Psoas muscle (tissue), 7 donors: ENCODE measurements at regions not wholly inside any gene's neighbourhood (a gene's known extent, or its start where the extent isn't known, plus 50 kb on each side); places are given as distances from the start of the nearest gene placed in this dataset.

Experiments used
- ATAC-seq, 4 donors: fragments of 200-7000 bp; cut with Tn5 transposase; one replicate each; pipeline ENCODE4 v1.9.1; 2020; ENCODE audit warnings: moderate library complexity in 3 of 4, mild to moderate bottlenecking in 2 of 4
- DNase-seq, 2 donors: peaks; one replicate each; pipeline ENCODE4 v3.0.0-alpha.2; 2020
- H3K27ac ChIP-seq: fragments of 200-600 bp; one replicate; pipeline ENCODE4 v1.8.0; 2022
- H3K27me3 ChIP-seq, 3 donors: fragments of 200-600 bp in 1 of 3; one replicate each; pipeline versions ENCODE4 v1.6.1 to v1.8.0; 2013 to 2022; ENCODE audit warnings: low read length in 2 of 3, mild to moderate bottlenecking in 2 of 3, moderate library complexity in 1 of 3; ENCODE audit not compliant: insufficient read depth in 3 of 3
- H3K36me3 ChIP-seq, 2 donors: fragments of 200-600 bp in 1 of 2; one replicate each; pipeline versions ENCODE4 v1.6.1 to v1.8.0; 2013 to 2022; ENCODE audit warnings: low read depth in 1 of 2, mild to moderate bottlenecking in 1 of 2, moderate library complexity in 1 of 2; ENCODE audit not compliant: insufficient read depth in 1 of 2
- H3K4me1 ChIP-seq: fragments of 200-600 bp; one replicate; pipeline ENCODE4 v1.8.0; 2022
- H3K4me3 ChIP-seq: fragments of 200-600 bp; one replicate; pipeline ENCODE4 v1.8.0; 2022; ENCODE audit warnings: mild to moderate bottlenecking
- H3K9me3 ChIP-seq: fragments of 200-600 bp; one replicate; pipeline ENCODE4 v1.8.0; 2022
- CTCF ChIP-seq: fragments of 200-600 bp; IDR thresholded peaks from one replicate; pipeline ENCODE4 v1.8.0; 2022; ENCODE audit warnings: antibody characterized with exemption
- WGBS, 3 donors: extraction: QIAGEN DNeasy Blood & Tissue Kit; methylation state at CpG; one replicate each; pipeline versions ENCODE4 v1.1.6 to v1.1.7; 2013; 5-methylcytosine and 5-hydroxymethylcytosine counted together
- intact Hi-C, 2 donors: fragments of 100-400 bp; cut with DNase I; formaldehyde crosslinking; loops; one replicate each; pipeline versions ENCODE4 v1.11.0 to v1.14.2; 2022
- donor health status: healthy with polysubstance abuse.
- donor health status: DM: no; HTN: no; CAD: no; lungs with moderate emphysema.
- donor health status: Bipolar disorder and iron deficiency.
- donor health status: healthy.
- donor health status: DM: yes; HTN: yes; CAD: no.
- donor health status: DM: no; HTN: no; CAD: no.
- donor health status: DM: yes; HTN: yes; CAD: no.

GRCh38 chr17:59503500-59503899 lies 61.9 kb upstream of the DHX40 start:
- intact Hi-C loops, result no loop called here
- Histone ChIP-seq H3K36me3 (no peaks in the 10 kb centered on the region), H3K9me3 (no peaks in the 10 kb centered on the region), H3K4me3 (no peak overlapping the region), H3K27ac (no peak overlapping the region), H3K4me1 (peaks cover 15% of the 10 kb centered on the region), H3K27me3 (no peaks in the 10 kb centered on the region)
- DNase-seq, result no peak
- TF ChIP-seq CTCF, result no peak
- no peak for ATAC-seq
- WGBS, 3 donors, result 29 to 43% (median 36%) methylated on average over 3 of the region's 3 CpGs

- no peaks in the 10 kb centered on the region for H3K27me3 ChIP-seq
- no peaks in the 10 kb centered on the region for H3K36me3 ChIP-seq
- H3K27ac ChIP-seq, result no peak overlapping the region
- DNase-seq (no peak), ATAC-seq (no peak)
- TF ChIP-seq CTCF, result no peak
- no peaks in the 10 kb centered on the region for H3K9me3 ChIP-seq
- WGBS, 3 donors, result 88 to 95% (median 93%) methylated on average over 4 of the region's 4 CpGs
- H3K4me3 ChIP-seq, result no peak overlapping the region
- peaks cover 15% of the 10 kb centered on the region for H3K4me1 ChIP-seq
- intact Hi-C loops, result no loop called here
Observed at GRCh38 chr17:59504821-59505220, 60.6 kb upstream of the DHX40 start.

GRCh38 chr17:59505610-59506276 lies 59.7 kb upstream of the DHX40 start:
- DNase-seq (no peak), ATAC-seq (peak; percentile 36 to 78 (median 62))
- Histone ChIP-seq H3K36me3 (no peaks in the 10 kb centered on the region), H3K9me3 (no peaks in the 10 kb centered on the region), H3K27me3 (no peaks in the 10 kb centered on the region), H3K4me3 (no peak overlapping the region), H3K4me1 (peaks cover 15% of the 10 kb centered on the region), H3K27ac (no peak overlapping the region)
- intact Hi-C loops, result no loop called here
- TF ChIP-seq CTCF, result no peak
- 64 to 78% (median 66%) methylated on average over 4 of the region's 4 CpGs for WGBS, 3 donors

GRCh38 chr17:59506894-59507726 lies 58.3 kb upstream of the DHX40 start:
- H3K9me3 ChIP-seq, result no peaks in the 10 kb centered on the region
- peaks cover 15% of the 10 kb centered on the region for H3K4me1 ChIP-seq
- H3K27ac ChIP-seq, result peak overlapping the region; percentile 50
- no peak for TF ChIP-seq CTCF
- ATAC-seq, result peak; percentile 54 to 89 (median 74)
- H3K27me3 ChIP-seq, result no peaks in the 10 kb centered on the region
- H3K36me3 ChIP-seq, result no peaks in the 10 kb centered on the region
- DNase-seq, result no peak
- no peak overlapping the region for H3K4me3 ChIP-seq
- intact Hi-C loops, result no loop called here
- 62 to 78% (median 70%) methylated on average over 9 of the region's 9 CpGs for WGBS, 3 donors
